ENCODE measurements at regions not wholly inside any gene's neighbourhood (a gene's known extent, or its start where the extent isn't known, plus 50 kb on each side); places are given as distances from the start of the nearest gene placed in this dataset.
A peak's percentile ranks its signal among the peaks of the same experiment; 100 is the strongest.
"Not testable (repeated sequence)": the region's sequence is repeated elsewhere in the genome, so short reads cannot be mapped to it uniquely, and the experiment has no call there.

- no peak for DNase-seq (ENCODE audit: low spot score)
These were observed 94.0 kb upstream of the SALL1 start for GRCh38 chr16:51244887-51245657.

- no peak for DNase-seq (ENCODE audit: low spot score)
These were observed 92.9 kb upstream of the SALL1 start for GRCh38 chr16:51243936-51244436.

- DNase-seq (ENCODE audit: low spot score): no peak
These were observed 91.4 kb upstream of the SALL1 start for GRCh38 chr16:51242296-51242994.

- no peak for DNase-seq (ENCODE audit: low spot score)
These were observed 88.1 kb upstream of the SALL1 start for GRCh38 chr16:51239196-51239595.

GRCh38 chr16:51237861-51238378 lies 86.8 kb upstream of the SALL1 start:
- DNase-seq (ENCODE audit: low spot score): no peak

- no peak for DNase-seq (ENCODE audit: low spot score)
These were observed 86.1 kb upstream of the SALL1 start for GRCh38 chr16:51237207-51237606.

- DNase-seq (ENCODE audit: low spot score): no peak
These were observed 85.5 kb upstream of the SALL1 start for GRCh38 chr16:51236583-51236982.

- peak; percentile 12 for DNase-seq (ENCODE audit: low spot score)
These were observed 80.6 kb upstream of the SALL1 start for GRCh38 chr16:51231702-51232101.

GRCh38 chr16:51230035-51230434 lies 79.0 kb upstream of the SALL1 start:
- not testable (repeated sequence) for DNase-seq (ENCODE audit: low spot score)

GRCh38 chr16:51228097-51228659 lies 77.1 kb upstream of the SALL1 start:
- DNase-seq (ENCODE audit: low spot score): no peak

- no peak for DNase-seq (ENCODE audit: low spot score)
These were observed 74.8 kb upstream of the SALL1 start for GRCh38 chr16:51225878-51226277.

GRCh38 chr16:51224317-51224716 lies 73.2 kb upstream of the SALL1 start:
- DNase-seq (ENCODE audit: low spot score): no peak

- no peak for DNase-seq (ENCODE audit: low spot score)
These were observed 70.9 kb upstream of the SALL1 start for GRCh38 chr16:51222016-51222415.

- no peak for DNase-seq (ENCODE audit: low spot score)
These were observed 60.1 kb upstream of the SALL1 start for GRCh38 chr16:51211148-51211547.

- DNase-seq (ENCODE audit: low spot score): no peak
These were observed 59.0 kb upstream of the SALL1 start for GRCh38 chr16:51210087-51210486.

- no peak for DNase-seq (ENCODE audit: low spot score)
These were observed 50.5 kb upstream of the SALL1 start for GRCh38 chr16:51201604-51202003.
